IMR-90 (cell line): ENCODE measurements at regions not wholly inside any gene's neighbourhood (a gene's known extent, or its start where the extent isn't known, plus 50 kb on each side); places are given as distances from the start of the nearest gene placed in this dataset.

Experiments
- ATAC-seq: fragments of 200-7000 bp; cut with Tn5 transposase; 2 replicates; pipeline ENCODE4 v1.9.1; 2020; ENCODE audit warnings: low read depth, mild to moderate bottlenecking, moderate library complexity
- BruUV-seq: library from RNA; stranded (reverse); fragments of 400-500 nt; replicated peaks from 2 replicates; lab custom pipeline; 2021; lab: Mats Ljungman, UMichigan
- CTCF ChIA-PET: fragments of 300-600 bp; formaldehyde crosslinking; extraction: SDS; loops from one replicate; lab custom pipeline; 2021; ENCODE audit warnings: antibody characterized with exemption; lab: Yijun Ruan, JAX
- POLR2A ChIA-PET: fragments of 300-600 bp; sonication (Branson Sonifier 250); formaldehyde crosslinking; loops from one replicate; lab custom pipeline; 2022; ENCODE audit warnings: antibody characterized with exemption; ENCODE audit not compliant: unreplicated experiment; lab: Charles Lee
- DNase-seq: peaks from one replicate; pipeline ENCODE4 v3.0.0; 2013
- H2AFZ ChIP-seq: replicated peaks from 2 replicates; pipeline ENCODE3; 2013; ENCODE audit warnings: low read length, mild to moderate bottlenecking; ENCODE audit not compliant: poor library complexity
- H2AK5ac ChIP-seq: 2 replicates; pipeline ENCODE4 v1.6.1; 2013; ENCODE audit warnings: low read depth, low read length, inconsistent platforms
- H2AK9ac ChIP-seq: replicated peaks from 2 replicates; pipeline ENCODE3; 2013; ENCODE audit warnings: mild to moderate bottlenecking, low read depth, low read length, moderate library complexity; ENCODE audit not compliant: poor library complexity
- H2BK120ac ChIP-seq: 2 replicates; pipeline ENCODE4 v1.6.1; 2013; ENCODE audit warnings: low read depth, low read length, inconsistent platforms
- H2BK15ac ChIP-seq: 3 replicates; pipeline ENCODE4 v1.6.1; 2013; ENCODE audit warnings: low read depth, low read length, inconsistent platforms
- H2BK20ac ChIP-seq: 2 replicates; pipeline ENCODE4 v1.6.1; 2013; ENCODE audit warnings: low read depth, mild to moderate bottlenecking, inconsistent platforms, low read length, moderate library complexity
- H2BK5ac ChIP-seq: 2 replicates; pipeline ENCODE4 v1.6.1; 2013; ENCODE audit warnings: mild to moderate bottlenecking, low read depth, low read length, inconsistent platforms; ENCODE audit not compliant: poor library complexity, severe bottlenecking
- H3K14ac ChIP-seq: replicated peaks from 2 replicates; pipeline ENCODE4 v1.6.1; 2013; ENCODE audit warnings: low read depth, low read length, inconsistent platforms
- H3K18ac ChIP-seq: 2 replicates; pipeline ENCODE4 v1.6.1; 2013; ENCODE audit warnings: low read depth, low read length, control low read depth
- H3K23ac ChIP-seq: 2 replicates; pipeline ENCODE4 v1.6.1; 2013; ENCODE audit warnings: low read depth, low read length, inconsistent platforms
- H3K27ac ChIP-seq: 2 replicates; pipeline ENCODE4 v1.5.1; 2013; ENCODE audit warnings: mild to moderate bottlenecking, control low read depth, low read length; ENCODE audit not compliant: insufficient read depth
- H3K27me3 ChIP-seq: 2 replicates; pipeline ENCODE4 v1.6.1; 2013; ENCODE audit warnings: low read length; ENCODE audit not compliant: control insufficient read depth, insufficient read depth
- H3K36me3 ChIP-seq: 2 replicates; pipeline ENCODE4 v1.6.1; 2013; ENCODE audit warnings: low read length, mixed read lengths; ENCODE audit not compliant: control insufficient read depth, insufficient read depth
- H3K4ac ChIP-seq: 2 replicates; pipeline ENCODE4 v1.6.1; 2013; ENCODE audit warnings: low read depth, low read length, inconsistent platforms
- H3K4me1 ChIP-seq: 2 replicates; pipeline ENCODE4 v1.6.1; 2013; ENCODE audit warnings: low read length, mixed read lengths; ENCODE audit not compliant: control insufficient read depth, insufficient read depth
- H3K4me2 ChIP-seq: 2 replicates; pipeline ENCODE4 v1.6.1; 2013; ENCODE audit warnings: low read depth, mild to moderate bottlenecking, control low read depth, low read length, moderate library complexity
- H3K4me3 ChIP-seq: 2 replicates; pipeline ENCODE4 v1.5.1; 2013; ENCODE audit warnings: low read depth, mild to moderate bottlenecking, control low read depth, low read length, moderate library complexity; ENCODE audit not compliant: insufficient read depth
- H3K56ac ChIP-seq: 2 replicates; pipeline ENCODE4 v1.6.1; 2013; ENCODE audit warnings: low read length, inconsistent platforms; ENCODE audit not compliant: insufficient read depth; ENCODE audit errors: extremely low read depth
- H3K79me1 ChIP-seq, 2 experiments: 2 replicates each; pipeline ENCODE4 v1.6.1; 2013; ENCODE audit warnings: low read length in 2 of 2, inconsistent platforms in 1 of 2, low read depth in 1 of 2
- H3K9ac ChIP-seq: 2 replicates; pipeline ENCODE4 v1.6.1; 2013; ENCODE audit warnings: low read depth, low read length, control low read depth
- H3K9me1 ChIP-seq: 2 replicates; pipeline ENCODE4 v1.6.1; 2013; ENCODE audit warnings: low read length, inconsistent platforms; ENCODE audit not compliant: insufficient read depth
- H3K9me3 ChIP-seq: 2 replicates; pipeline ENCODE4 v1.6.1; 2013; ENCODE audit warnings: low read length; ENCODE audit not compliant: control insufficient read depth, insufficient read depth
- H4K20me1 ChIP-seq: 2 replicates; pipeline ENCODE4 v1.6.1; 2013; ENCODE audit warnings: low read length, inconsistent platforms; ENCODE audit not compliant: insufficient read depth
- H4K5ac ChIP-seq: 2 replicates; pipeline ENCODE4 v1.6.1; 2013; ENCODE audit warnings: mild to moderate bottlenecking, low read depth, low read length, control low read depth
- H4K8ac ChIP-seq, 2 experiments: 2 replicates each; pipeline ENCODE4 v1.6.1; 2013; ENCODE audit warnings: low read depth in 2 of 2, low read length in 2 of 2, control low read depth in 1 of 2, inconsistent platforms in 1 of 2
- H4K91ac ChIP-seq: 2 replicates; pipeline ENCODE4 v1.6.1; 2013; ENCODE audit warnings: low read depth, low read length, inconsistent platforms; ENCODE audit not compliant: insufficient read depth
- CEBPB ChIP-seq: IDR thresholded peaks from 2 replicates; pipeline ENCODE4 v1.6.1; 2012; ENCODE audit warnings: low read depth, low read length, improper control_type of control experiment
- CTCF ChIP-seq: conservative IDR thresholded peaks from 2 replicates; pipeline ENCODE4 v1.5.1; 2012; ENCODE audit warnings: mild to moderate bottlenecking, low read depth, low read length, improper control_type of control experiment
- FOS ChIP-seq: fragments of 150-350 bp; IDR thresholded peaks from 2 replicates; pipeline ENCODE4 v1.6.1; 2016; ENCODE audit warnings: low read depth, low read length
- MXI1 ChIP-seq: IDR thresholded peaks from 2 replicates; pipeline ENCODE4 v1.6.1; 2012; ENCODE audit warnings: low read depth, mild to moderate bottlenecking, low read length, moderate library complexity, borderline replicate concordance
- POLR2A ChIP-seq: IDR thresholded peaks from 2 replicates; pipeline ENCODE4 v1.6.1; 2012; ENCODE audit warnings: mild to moderate bottlenecking, low read depth, low read length
- RAD21 ChIP-seq: IDR thresholded peaks from 2 replicates; pipeline ENCODE4 v1.6.1; 2012; ENCODE audit warnings: low read length, improper control_type of control experiment
- RFX5 ChIP-seq: IDR thresholded peaks from 2 replicates; pipeline ENCODE4 v1.8.0; 2012; ENCODE audit warnings: low read depth, mild to moderate bottlenecking, low read length, moderate library complexity
- WGBS, 2 experiments: methylation state at CpG; one replicate each; pipeline versions ENCODE4 v1.1.5 to v1.1.7; 2013; ENCODE audit warnings: missing lambda C conversion rate in 2 of 2; ENCODE audit not compliant: insufficient read length in 1 of 2; ENCODE audit errors: extremely low coverage in 2 of 2; 5-methylcytosine and 5-hydroxymethylcytosine counted together
- dilution Hi-C: fragments of 300-500 bp; cut with HindIII; formaldehyde crosslinking; loops from one replicate; pipeline ENCODE4 v1.14.3; 2018; ENCODE audit warnings: low sequenced_read_pairs; ENCODE audit not compliant: unreplicated experiment
- in situ Hi-C: fragments of 300-500 bp; cut with MboI; formaldehyde crosslinking; loops from 3 replicates; pipeline ENCODE4 v1.14.3; 2019; ENCODE audit warnings: low sequenced_read_pairs, inconsistent platforms, mixed read lengths
- intact Hi-C: fragments of 100-400 bp; cut with micrococcal nuclease; formaldehyde crosslinking; loops from 2 replicates; pipeline ENCODE4 v1.10.0; 2022
- TF ChIP-seq, protein P1 (sequence below): fragments of 150-350 bp; IDR thresholded peaks from 2 replicates; pipeline ENCODE4 v1.6.1; 2017; ENCODE audit warnings: mild to moderate bottlenecking, antibody characterized with exemption, low read length, low read depth

DNA sequence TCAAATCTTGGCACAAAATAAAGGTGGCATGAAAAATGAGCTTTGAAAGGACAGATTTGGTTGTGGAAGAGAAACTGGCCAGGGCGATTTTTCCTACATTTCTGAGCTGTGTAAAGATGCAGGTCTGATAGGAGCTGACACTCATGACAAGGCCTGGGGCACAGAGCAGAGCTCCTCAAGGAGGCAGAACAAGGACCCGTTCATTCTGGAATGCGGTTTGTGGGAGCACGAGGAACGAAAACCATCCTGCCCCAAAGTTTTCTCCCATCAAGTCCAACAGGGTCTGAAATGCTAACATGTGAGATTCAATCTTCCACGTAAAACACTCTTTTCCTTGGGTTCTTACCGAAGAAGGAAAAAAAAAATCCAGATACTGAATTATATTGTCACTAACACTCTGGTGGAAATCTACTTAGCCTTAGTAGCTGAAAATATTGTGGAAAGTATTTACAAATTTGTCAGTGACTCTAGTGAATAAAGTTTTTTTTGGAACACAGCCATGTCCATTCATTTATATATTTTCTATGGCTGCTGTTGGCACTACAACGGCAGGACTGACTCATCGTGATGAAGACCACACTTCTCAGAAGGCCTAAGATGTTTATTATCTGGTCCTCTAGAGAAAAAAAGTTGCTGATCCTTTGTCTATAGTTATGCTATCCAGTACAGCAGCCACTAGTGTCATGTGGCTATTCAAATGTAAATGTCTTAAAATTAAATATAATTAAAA lies 215.7 kb downstream of the BAMBI start:
- Histone ChIP-seq H3K9me3 (no peaks in the 10 kb centered on the region), H3K4me3 (no peak overlapping the region), H3K23ac (no peak overlapping the region), H2AK5ac (0 out of 2 replicates have a peak overlapping the region, but pooled peaks have one; percentile 5), H4K91ac (0 out of 2 replicates have a peak overlapping the region, but pooled peaks have one; percentile 2), H3K9ac (no peak overlapping the region), H3K18ac (peak overlapping the region; percentile 46; the same call in 1 of the 2 replicates), H2AK9ac (no peak overlapping the region), H3K56ac (no peak overlapping the region), H3K4ac (no peak overlapping the region), H3K9me1 (no peaks in the 10 kb centered on the region), H3K4me1 (peaks cover 6% of the 10 kb centered on the region), H3K79me1 (no peaks in the 10 kb centered on the region), H4K20me1 (no peaks in the 10 kb centered on the region), H3K4me2 (peak overlapping the region; percentile 36; the same call in 1 of the 2 replicates), H3K14ac (no peak overlapping the region), H2BK5ac (no peak overlapping the region), H4K5ac (peak overlapping the region; percentile 44; the same call in 1 of the 2 replicates), H3K27ac (no peak overlapping the region), H2BK120ac (no peak overlapping the region), H2BK15ac (0 out of 3 replicates have a peak overlapping the region, but pooled peaks have one; percentile 32), H3K27me3 (no peaks in the 10 kb centered on the region), H2BK20ac (peak overlapping the region; percentile 5; the same call in 1 of the 2 replicates), H3K36me3 (no peaks in the 10 kb centered on the region), H2AFZ (no peak overlapping the region), H4K8ac (no peak overlapping the region)
- CTCF ChIA-PET: interaction anchor here (0.6 kb wide), 1 partner anchor 83 kb away, joined by 4 read pairs; no protein-coding TSS in a partner anchor
- ATAC-seq (peak; percentile 88), DNase-seq (peak; percentile 86)
- dilution Hi-C loops: no loop called here
- no TSS peak for BruUV-seq
- POLR2A ChIA-PET: no interaction called here
- no peak for TF ChIP-seq RFX5
- no peak for TF ChIP-seq MXI1
- TF ChIP-seq FOS: no peak; the same call in 1 of the 2 replicates
- no peak for TF ChIP-seq RAD21
- no peak for TF ChIP-seq CEBPB
- no peak for TF ChIP-seq CTCF
- TF ChIP-seq, protein P1, sequence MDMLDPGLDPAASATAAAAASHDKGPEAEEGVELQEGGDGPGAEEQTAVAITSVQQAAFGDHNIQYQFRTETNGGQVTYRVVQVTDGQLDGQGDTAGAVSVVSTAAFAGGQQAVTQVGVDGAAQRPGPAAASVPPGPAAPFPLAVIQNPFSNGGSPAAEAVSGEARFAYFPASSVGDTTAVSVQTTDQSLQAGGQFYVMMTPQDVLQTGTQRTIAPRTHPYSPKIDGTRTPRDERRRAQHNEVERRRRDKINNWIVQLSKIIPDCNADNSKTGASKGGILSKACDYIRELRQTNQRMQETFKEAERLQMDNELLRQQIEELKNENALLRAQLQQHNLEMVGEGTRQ: no peak
- no peak for TF ChIP-seq POLR2A
- in situ Hi-C loops: no loop called here
- intact Hi-C loops: loop anchor here (5.0 kb wide), 1 partner anchor 216 kb away; the partner anchor contains the start of gene BAMBI
- WGBS, 2 experiments: 67% methylated on average over 1 of the region's 9 CpGs; no CpG with 5 or more reads in 1 of the 2 experiments
